GM19193 (cell line): ENCODE measurements at regions not wholly inside any gene's neighbourhood (a gene's known extent, or its start where the extent isn't known, plus 50 kb on each side); places are given as distances from the start of the nearest gene placed in this dataset.

Experiments
- POLR2A ChIP-seq: IDR thresholded peaks from 4 replicates; pipeline ENCODE4 v1.6.1; 2011; ENCODE audit not compliant: insufficient read depth, insufficient read length; ENCODE audit errors: extremely low read depth

GRCh38 chr22:47780281-47780875 lies 1017.9 kb downstream of the TBC1D22A start:
- no peak for TF ChIP-seq POLR2A

GRCh38 chr22:47779474-47779873 lies 1017.0 kb downstream of the TBC1D22A start:
- no peak for TF ChIP-seq POLR2A

GRCh38 chr22:47778160-47778658 lies 1015.8 kb downstream of the TBC1D22A start:
- TF ChIP-seq POLR2A, result no peak

GRCh38 chr22:47777426-47777825 lies 1015.0 kb downstream of the TBC1D22A start:
- TF ChIP-seq POLR2A, result no peak

- no peak for TF ChIP-seq POLR2A
Measured at GRCh38 chr22:47776329-47776728, 1013.9 kb downstream of the TBC1D22A start.

GRCh38 chr22:47775686-47776085 lies 1013.2 kb downstream of the TBC1D22A start:
- TF ChIP-seq POLR2A, result no peak

GRCh38 chr22:47775191-47775590 lies 1012.7 kb downstream of the TBC1D22A start:
- TF ChIP-seq POLR2A, result no peak

GRCh38 chr22:47773635-47774034 lies 1011.2 kb downstream of the TBC1D22A start:
- TF ChIP-seq POLR2A, result no peak

GRCh38 chr22:47772864-47773263 lies 1010.4 kb downstream of the TBC1D22A start:
- TF ChIP-seq POLR2A, result no peak

- TF ChIP-seq POLR2A, result no peak
Measured at GRCh38 chr22:47769652-47770051, 1007.2 kb downstream of the TBC1D22A start.

- TF ChIP-seq POLR2A, result no peak
Measured at GRCh38 chr22:47768027-47768426, 1005.6 kb downstream of the TBC1D22A start.

GRCh38 chr22:47767403-47767802 lies 1005.0 kb downstream of the TBC1D22A start:
- TF ChIP-seq POLR2A, result no peak

GRCh38 chr22:47765757-47766156 lies 1003.3 kb downstream of the TBC1D22A start:
- TF ChIP-seq POLR2A, result no peak

GRCh38 chr22:47762141-47762540 lies 999.7 kb downstream of the TBC1D22A start:
- no peak for TF ChIP-seq POLR2A

- no peak for TF ChIP-seq POLR2A
Measured at GRCh38 chr22:47759909-47760308, 997.5 kb downstream of the TBC1D22A start.

GRCh38 chr22:47757741-47758140 lies 995.3 kb downstream of the TBC1D22A start:
- no peak for TF ChIP-seq POLR2A

GRCh38 chr22:47750086-47750485 lies 987.6 kb downstream of the TBC1D22A start:
- TF ChIP-seq POLR2A, result no peak
